ENCODE measurements at regions not wholly inside any gene's neighbourhood (a gene's known extent, or its start where the extent isn't known, plus 50 kb on each side); places are given as distances from the start of the nearest gene placed in this dataset.

GRCh38 chr21:23021481-23021880 lies 2023.3 kb downstream of the NCAM2 start:
- TF ChIP-seq, protein P1, sequence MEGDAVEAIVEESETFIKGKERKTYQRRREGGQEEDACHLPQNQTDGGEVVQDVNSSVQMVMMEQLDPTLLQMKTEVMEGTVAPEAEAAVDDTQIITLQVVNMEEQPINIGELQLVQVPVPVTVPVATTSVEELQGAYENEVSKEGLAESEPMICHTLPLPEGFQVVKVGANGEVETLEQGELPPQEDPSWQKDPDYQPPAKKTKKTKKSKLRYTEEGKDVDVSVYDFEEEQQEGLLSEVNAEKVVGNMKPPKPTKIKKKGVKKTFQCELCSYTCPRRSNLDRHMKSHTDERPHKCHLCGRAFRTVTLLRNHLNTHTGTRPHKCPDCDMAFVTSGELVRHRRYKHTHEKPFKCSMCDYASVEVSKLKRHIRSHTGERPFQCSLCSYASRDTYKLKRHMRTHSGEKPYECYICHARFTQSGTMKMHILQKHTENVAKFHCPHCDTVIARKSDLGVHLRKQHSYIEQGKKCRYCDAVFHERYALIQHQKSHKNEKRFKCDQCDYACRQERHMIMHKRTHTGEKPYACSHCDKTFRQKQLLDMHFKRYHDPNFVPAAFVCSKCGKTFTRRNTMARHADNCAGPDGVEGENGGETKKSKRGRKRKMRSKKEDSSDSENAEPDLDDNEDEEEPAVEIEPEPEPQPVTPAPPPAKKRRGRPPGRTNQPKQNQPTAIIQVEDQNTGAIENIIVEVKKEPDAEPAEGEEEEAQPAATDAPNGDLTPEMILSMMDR (IDR thresholded peaks at IDR 0.05), result no peak
- no peaks in the 10 kb centered on the region for H3K4me1 ChIP-seq (ENCODE audit: control insufficient read depth in 1 of 2, insufficient read depth in 2 of 2, low read length in 2 of 2)
- H3K9me3 ChIP-seq (replicated peaks in 1 of 2; ENCODE audit: control insufficient read depth in 1 of 2, insufficient read depth in 1 of 2, low read length in 2 of 2), result no peaks in the 10 kb centered on the region
- no peaks in the 10 kb centered on the region for H3K36me3 Mint-ChIP-seq
- H3K27ac ChIP-seq (ENCODE audit: low read depth in 1 of 2, low read length in 2 of 2), result no peak overlapping the region
- H2AFZ ChIP-seq (ENCODE audit: insufficient read depth, low read depth, low read length, poor library complexity, severe bottlenecking), result no peak overlapping the region
- H3K9ac ChIP-seq (ENCODE audit: insufficient read depth, low read length, poor library complexity, severe bottlenecking), result no peak overlapping the region
- intact Hi-C loops (cut with micrococcal nuclease), result no loop called here
- no peak overlapping the region for H3K4me3 ChIP-seq (replicated peaks in 1 of 3; ENCODE audit: low read depth in 2 of 3, low read length in 3 of 3)
- H4K20me1 ChIP-seq (ENCODE audit: insufficient read depth, low read length), result no peaks in the 10 kb centered on the region
- H3K4me2 ChIP-seq (replicated peaks; ENCODE audit: extremely low read depth, low read length, poor library complexity, severe bottlenecking), result no peak overlapping the region
- peaks cover 0 to 2% (median 0%) of the 10 kb centered on the region in 3 donors for H3K27me3 Mint-ChIP-seq (ENCODE audit: low read depth in 3 of 3)
- 88% methylated on average over 22 of the region's 37 CpGs for WGBS (ENCODE audit: insufficient coverage)
- H3K36me3 ChIP-seq (replicated peaks in 1 of 2; ENCODE audit: control insufficient read depth in 1 of 2, insufficient read depth in 2 of 2, low read length in 2 of 2), result no peaks in the 10 kb centered on the region
- H3K4me3 Mint-ChIP-seq, result no peak overlapping the region
- no peaks in the 10 kb centered on the region for H3K4me1 Mint-ChIP-seq
- DNase-seq, result no peak
- peaks cover 0 to 15% (median 2%) of the 10 kb centered on the region in 7 donors for H3K9me3 Mint-ChIP-seq
- no peaks in the 10 kb centered on the region for H3K27me3 ChIP-seq (ENCODE audit: control insufficient read depth in 2 of 2, insufficient read depth in 2 of 2, low read length in 2 of 2)
- H3K79me2 ChIP-seq (ENCODE audit: insufficient read depth, low read length), result no peaks in the 10 kb centered on the region
- no peak overlapping the region for H3K27ac Mint-ChIP-seq

GRCh38 chr21:23026878-23027277 lies 2028.7 kb downstream of the NCAM2 start:
- no peaks in the 10 kb centered on the region for H3K27me3 ChIP-seq (ENCODE audit: control insufficient read depth in 2 of 2, insufficient read depth in 2 of 2, low read length in 2 of 2)
- Mint-ChIP-seq H3K4me1 (no peaks in the 10 kb centered on the region), H3K9me3 (peaks cover 0 to 7% (median 4%) of the 10 kb centered on the region in 7 donors), H3K36me3 (no peaks in the 10 kb centered on the region), H3K27me3 (ENCODE audit: low read depth in 3 of 3) (no peaks in the 10 kb centered on the region), H3K27ac (no peak overlapping the region), H3K4me3 (no peak overlapping the region)
- no peaks in the 10 kb centered on the region for H4K20me1 ChIP-seq (ENCODE audit: insufficient read depth, low read length)
- no CpG with 5 or more reads among the region's 2 CpGs for WGBS (ENCODE audit: insufficient coverage)
- no peak overlapping the region for H3K27ac ChIP-seq (ENCODE audit: low read depth in 1 of 2, low read length in 2 of 2)
- intact Hi-C loops (cut with micrococcal nuclease), result no loop called here
- DNase-seq, result no peak
- no peak overlapping the region for H3K4me2 ChIP-seq (replicated peaks; ENCODE audit: extremely low read depth, low read length, poor library complexity, severe bottlenecking)
- no peaks in the 10 kb centered on the region for H3K36me3 ChIP-seq (replicated peaks in 1 of 2; ENCODE audit: control insufficient read depth in 1 of 2, insufficient read depth in 2 of 2, low read length in 2 of 2)
- H2AFZ ChIP-seq (ENCODE audit: insufficient read depth, low read depth, low read length, poor library complexity, severe bottlenecking), result no peak overlapping the region
- no peaks in the 10 kb centered on the region for H3K79me2 ChIP-seq (ENCODE audit: insufficient read depth, low read length)
- TF ChIP-seq, protein P1 (IDR thresholded peaks at IDR 0.05), result no peak
- H3K9ac ChIP-seq (ENCODE audit: insufficient read depth, low read length, poor library complexity, severe bottlenecking), result no peak overlapping the region
- no peaks in the 10 kb centered on the region for H3K9me3 ChIP-seq (replicated peaks in 1 of 2; ENCODE audit: control insufficient read depth in 1 of 2, insufficient read depth in 1 of 2, low read length in 2 of 2)
- H3K4me3 ChIP-seq (replicated peaks in 1 of 3; ENCODE audit: low read depth in 2 of 3, low read length in 3 of 3), result no peak overlapping the region
- no peaks in the 10 kb centered on the region for H3K4me1 ChIP-seq (ENCODE audit: control insufficient read depth in 1 of 2, insufficient read depth in 2 of 2, low read length in 2 of 2)
